Heart right ventricle (tissue), 16 donors: ENCODE measurements at regions not wholly inside any gene's neighbourhood (a gene's known extent, or its start where the extent isn't known, plus 50 kb on each side); places are given as distances from the start of the nearest gene placed in this dataset.

Experiments used
- ATAC-seq, 8 donors: fragments of 200-7000 bp; cut with Tn5 transposase; one replicate each; pipeline ENCODE4 v1.9.1; 2020; ENCODE audit warnings: mild to moderate bottlenecking in 8 of 8, moderate library complexity in 8 of 8, moderate number of reproducible peaks in 1 of 8
- DNase-seq, 2 donors: peaks; one replicate each; pipeline ENCODE4 v3.0.0-alpha.2; 2020
- H3K27ac ChIP-seq, 10 donors: fragments of 200-600 bp; sonication (generic) in 2 of 10; one replicate each; pipeline versions ENCODE4 v1.5.0 to v1.8.0; 2020 to 2022; ENCODE audit warnings: mild to moderate bottlenecking in 3 of 10
- H3K27me3 ChIP-seq, 7 donors: fragments of 200-600 bp; one replicate each; pipeline ENCODE4 v1.8.0; 2021 to 2022; ENCODE audit warnings: mild to moderate bottlenecking in 2 of 7
- H3K36me3 ChIP-seq, 9 donors: fragments of 200-600 bp; sonication (generic) in 1 of 9; one replicate each; pipeline versions ENCODE4 v1.5.0 to v1.8.0; 2020 to 2022; ENCODE audit warnings: mild to moderate bottlenecking in 2 of 9
- H3K4me1 ChIP-seq, 9 donors: fragments of 200-600 bp; sonication (generic) in 1 of 9; one replicate each; pipeline versions ENCODE4 v1.5.0 to v1.8.0; 2020 to 2022; ENCODE audit warnings: mild to moderate bottlenecking in 4 of 9
- H3K4me3 ChIP-seq, 10 donors: fragments of 200-600 bp; sonication (generic) in 2 of 10; one replicate each; pipeline versions ENCODE4 v1.5.0 to v1.8.0; 2020 to 2022; ENCODE audit warnings: mild to moderate bottlenecking in 7 of 10, moderate library complexity in 2 of 10
- H3K9me3 ChIP-seq, 11 donors: fragments of 200-600 bp in 10 of 11; sonication (generic) in 2 of 11; one replicate each; pipeline versions ENCODE4 v1.5.0 to v1.8.0; 2013 to 2022; ENCODE audit warnings: mild to moderate bottlenecking in 2 of 11, control low read depth in 1 of 11, moderate library complexity in 1 of 11
- CTCF ChIP-seq, 9 donors: fragments of 200-600 bp; sonication (generic) in 2 of 9; IDR thresholded peaks; one replicate each; pipeline versions ENCODE4 v1.5.0 to v1.8.0; 2021 to 2022; ENCODE audit warnings: antibody characterized with exemption in 9 of 9, mild to moderate bottlenecking in 5 of 9, moderate library complexity in 1 of 9
- WGBS, 2 donors: extraction: QIAGEN DNeasy Blood & Tissue Kit; methylation state at CpG; one replicate each; pipeline ENCODE4 v1.1.7; 2013; ENCODE audit warnings: inconsistent platforms in 1 of 2; 5-methylcytosine and 5-hydroxymethylcytosine counted together
- intact Hi-C, 10 donors: fragments of 100-400 bp; cut with DNase I; formaldehyde crosslinking; loops; one replicate each; pipeline versions ENCODE4 v1.11.1 to v1.14.2; 2022
- donor health status: Arrhythmogenic right ventricular cardiomyopathy.
- donor health status: ischemic (EF 13 %, LVEDD 7.1; RV severe dilation, severe dysfunction).
- donor health status: healthy with polysubstance abuse.
- donor health status: DM: no; HTN: yes; CAD: no.
- donor health status: DM: no; HTN: no; CAD: no.
- donor health status: ischemic (EF 25% LVEDD 6.9; RV normal size, moderate dysfunction).
- donor health status: ischemic (EF 25% LVEDD 5.7; RV mildly dilated, moderate dysfunction).
- donor health status: healthy.
- donor health status: DM: yes; HTN: yes; CAD: no.
- donor health status: Ischemic cardiomyopathy.
- donor health status: ischemic (EF 35%, LVEDD 5.7; RV mildly dilated, moderate dysfunction).
- donor health status: nonischemic (EF 11% LVEDD 7.7; RV severe dilation, severe dysfunction).
- donor health status: DM: yes; HTN: yes; CAD: no.
- donor health status: PGD.
- donor health status: ischemic (EF 29% LVEDD 5.4; RV normal size, mild dysfunction).
- donor health status: nonischemic (EF 23%, LVEDD 6.1; RV moderate dilation, normal function).

GRCh38 chr2:142791335-142791734, 86.1 kb upstream of the KYNU start:
- intact Hi-C loops = loop anchor here in 1 of 10 donors (10.0 kb wide), 1 partner anchor 193 kb away; no protein-coding TSS in a partner anchor
- Histone ChIP-seq H3K27me3 (no peaks in the 10 kb centered on the region), H3K9me3 (peaks cover 0 to 10% (median 0%) of the 10 kb centered on the region in 11 donors), H3K36me3 (no peaks in the 10 kb centered on the region), H3K27ac (no peak overlapping the region), H3K4me1 (peaks cover 0 to 3% (median 0%) of the 10 kb centered on the region in 9 donors), H3K4me3 (no peak overlapping the region)
- no peak for ATAC-seq
- DNase-seq = no peak
- TF ChIP-seq CTCF (IDR thresholded peaks at IDR 0.05) = no peak

- H3K4me1 ChIP-seq = peaks cover 0 to 3% (median 0%) of the 10 kb centered on the region in 9 donors
- no peak overlapping the region for H3K4me3 ChIP-seq
- no peak overlapping the region for H3K27ac ChIP-seq
- no peaks in the 10 kb centered on the region for H3K27me3 ChIP-seq
- TF ChIP-seq CTCF (IDR thresholded peaks at IDR 0.05) = no peak
- intact Hi-C loops = no loop called here
- peaks cover 0 to 10% (median 0%) of the 10 kb centered on the region in 11 donors for H3K9me3 ChIP-seq
- ATAC-seq = no peak
- no peaks in the 10 kb centered on the region for H3K36me3 ChIP-seq
- no peak for DNase-seq
Observed at GRCh38 chr2:142786918-142787702, 90.4 kb upstream of the KYNU start.

- 88 to 93% methylated on average over 4 of the region's 4 CpGs for WGBS, 2 donors
- intact Hi-C loops = no loop called here
Observed at GRCh38 chr2:142782942-142783443, 94.5 kb upstream of the KYNU start.

GRCh38 chr2:142781146-142781545, 96.3 kb upstream of the KYNU start:
- ATAC-seq (no peak), DNase-seq (no peak)
- TF ChIP-seq CTCF (IDR thresholded peaks at IDR 0.05) = no peak
- WGBS, 2 donors = 89 to 93% methylated on average over 2 of the region's 2 CpGs
- intact Hi-C loops = no loop called here
- H3K4me1 ChIP-seq = no peaks in the 10 kb centered on the region
- H3K27ac ChIP-seq = no peak overlapping the region
- H3K36me3 ChIP-seq = no peaks in the 10 kb centered on the region
- peaks cover 0 to 7% (median 0%) of the 10 kb centered on the region in 11 donors for H3K9me3 ChIP-seq
- no peaks in the 10 kb centered on the region for H3K27me3 ChIP-seq
- no peak overlapping the region for H3K4me3 ChIP-seq

More at GRCh38 chr2:142782942-142783443, 94.5 kb upstream of the KYNU start:
- Histone ChIP-seq H3K4me3 (no peak overlapping the region), H3K27me3 (no peaks in the 10 kb centered on the region), H3K9me3 (peaks cover 0 to 4% (median 0%) of the 10 kb centered on the region in 11 donors), H3K36me3 (no peaks in the 10 kb centered on the region), H3K27ac (no peak overlapping the region), H3K4me1 (peaks cover 0 to 3% (median 0%) of the 10 kb centered on the region in 9 donors)
- no peak for ATAC-seq
- no peak for DNase-seq
- no peak for TF ChIP-seq CTCF (IDR thresholded peaks at IDR 0.05)
